ENCODE measurements at regions not wholly inside any gene's neighbourhood (a gene's known extent, or its start where the extent isn't known, plus 50 kb on each side); places are given as distances from the start of the nearest gene placed in this dataset.

DNA sequence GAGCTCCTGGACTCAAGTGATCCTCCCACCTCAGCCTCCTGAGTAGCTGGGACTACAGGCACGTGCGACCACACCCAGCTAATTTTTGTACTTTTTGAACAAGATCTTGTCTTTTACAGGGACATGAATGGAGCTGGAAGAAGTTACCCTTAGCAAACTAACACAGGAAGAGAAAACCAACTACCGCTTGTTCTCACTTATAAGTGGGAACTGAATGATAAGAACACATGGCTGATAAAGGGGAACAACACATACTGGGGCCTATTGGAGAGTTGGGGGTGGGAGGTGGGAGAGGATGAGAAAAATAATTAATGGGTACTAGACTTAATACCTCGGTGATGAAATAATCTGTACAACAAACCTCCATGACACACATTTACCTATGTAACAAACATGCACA, 70.9 kb upstream of the INHBA start:
- no peak overlapping the region for H3K27ac Mint-ChIP-seq (ENCODE audit: unreplicated experiment)
- H3K4me1 Mint-ChIP-seq: no peaks in the 10 kb centered on the region
- DNase-seq (ENCODE audit: low read depth, low spot score): no peak
- H3K9me3 Mint-ChIP-seq: peaks cover 6% of the 10 kb centered on the region
- TF ChIP-seq, protein P1, sequence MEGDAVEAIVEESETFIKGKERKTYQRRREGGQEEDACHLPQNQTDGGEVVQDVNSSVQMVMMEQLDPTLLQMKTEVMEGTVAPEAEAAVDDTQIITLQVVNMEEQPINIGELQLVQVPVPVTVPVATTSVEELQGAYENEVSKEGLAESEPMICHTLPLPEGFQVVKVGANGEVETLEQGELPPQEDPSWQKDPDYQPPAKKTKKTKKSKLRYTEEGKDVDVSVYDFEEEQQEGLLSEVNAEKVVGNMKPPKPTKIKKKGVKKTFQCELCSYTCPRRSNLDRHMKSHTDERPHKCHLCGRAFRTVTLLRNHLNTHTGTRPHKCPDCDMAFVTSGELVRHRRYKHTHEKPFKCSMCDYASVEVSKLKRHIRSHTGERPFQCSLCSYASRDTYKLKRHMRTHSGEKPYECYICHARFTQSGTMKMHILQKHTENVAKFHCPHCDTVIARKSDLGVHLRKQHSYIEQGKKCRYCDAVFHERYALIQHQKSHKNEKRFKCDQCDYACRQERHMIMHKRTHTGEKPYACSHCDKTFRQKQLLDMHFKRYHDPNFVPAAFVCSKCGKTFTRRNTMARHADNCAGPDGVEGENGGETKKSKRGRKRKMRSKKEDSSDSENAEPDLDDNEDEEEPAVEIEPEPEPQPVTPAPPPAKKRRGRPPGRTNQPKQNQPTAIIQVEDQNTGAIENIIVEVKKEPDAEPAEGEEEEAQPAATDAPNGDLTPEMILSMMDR (conservative IDR thresholded peaks at IDR 0.05): no peak
- H3K27me3 Mint-ChIP-seq (ENCODE audit: low read depth): peaks cover 1% of the 10 kb centered on the region
- no peaks in the 10 kb centered on the region for H3K36me3 Mint-ChIP-seq (ENCODE audit: low read depth)
- no peak overlapping the region for H3K4me3 Mint-ChIP-seq

DNA sequence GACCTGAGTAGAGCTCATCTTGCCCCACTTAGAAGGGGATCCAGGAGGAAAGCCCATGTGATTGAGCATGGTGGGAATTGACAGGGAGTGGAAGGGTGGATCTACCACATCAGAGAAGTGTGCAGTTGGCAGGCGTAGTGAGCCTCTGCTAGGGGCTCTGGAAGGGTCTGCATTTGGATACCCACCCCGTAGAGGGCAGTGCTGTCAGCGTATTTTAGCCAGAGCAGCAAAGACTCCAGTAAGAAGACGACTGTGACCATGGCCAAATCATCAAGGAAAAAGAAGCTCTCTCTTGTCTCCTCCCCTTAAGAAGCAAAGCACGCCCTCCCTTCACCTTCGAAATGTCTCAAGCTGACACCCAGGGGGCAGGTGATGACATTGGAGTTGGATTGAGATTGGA, 68.8 kb upstream of the INHBA start:
- DNase-seq (ENCODE audit: low read depth, low spot score): no peak
- Mint-ChIP-seq H3K36me3 (ENCODE audit: low read depth) (no peaks in the 10 kb centered on the region), H3K27ac (ENCODE audit: unreplicated experiment) (no peak overlapping the region), H3K4me3 (no peak overlapping the region), H3K9me3 (peaks cover 7% of the 10 kb centered on the region), H3K4me1 (no peaks in the 10 kb centered on the region), H3K27me3 (ENCODE audit: low read depth) (peaks cover 2% of the 10 kb centered on the region)
- TF ChIP-seq, protein P1 (conservative IDR thresholded peaks at IDR 0.05): no peak

DNA sequence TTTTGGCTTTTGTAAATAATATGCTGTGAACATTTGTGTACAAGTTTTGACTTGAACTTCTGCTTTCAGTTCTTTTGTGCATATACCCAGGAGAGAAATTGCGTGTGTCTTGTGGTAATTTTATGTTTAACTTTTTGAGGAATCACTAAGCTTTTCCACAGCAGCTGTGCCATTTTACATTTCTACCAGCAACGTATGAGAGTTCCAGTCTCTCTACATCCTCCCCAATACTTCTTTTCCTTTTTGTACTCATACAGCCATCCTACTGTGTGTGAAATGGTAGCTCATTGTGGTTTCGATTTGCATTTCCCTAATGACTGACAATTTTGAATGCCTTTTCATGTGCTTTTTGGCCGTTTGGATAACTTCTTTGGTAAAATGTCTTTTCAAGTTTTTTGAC, 66.3 kb upstream of the INHBA start:
- Mint-ChIP-seq H3K4me3 (no peak overlapping the region), H3K27ac (ENCODE audit: unreplicated experiment) (no peak overlapping the region), H3K4me1 (no peaks in the 10 kb centered on the region), H3K36me3 (ENCODE audit: low read depth) (no peaks in the 10 kb centered on the region), H3K27me3 (ENCODE audit: low read depth) (peaks cover 2% of the 10 kb centered on the region), H3K9me3 (peaks cover 7% of the 10 kb centered on the region)
- TF ChIP-seq, protein P1 (conservative IDR thresholded peaks at IDR 0.05): no peak
- DNase-seq (ENCODE audit: low read depth, low spot score): no peak

DNA sequence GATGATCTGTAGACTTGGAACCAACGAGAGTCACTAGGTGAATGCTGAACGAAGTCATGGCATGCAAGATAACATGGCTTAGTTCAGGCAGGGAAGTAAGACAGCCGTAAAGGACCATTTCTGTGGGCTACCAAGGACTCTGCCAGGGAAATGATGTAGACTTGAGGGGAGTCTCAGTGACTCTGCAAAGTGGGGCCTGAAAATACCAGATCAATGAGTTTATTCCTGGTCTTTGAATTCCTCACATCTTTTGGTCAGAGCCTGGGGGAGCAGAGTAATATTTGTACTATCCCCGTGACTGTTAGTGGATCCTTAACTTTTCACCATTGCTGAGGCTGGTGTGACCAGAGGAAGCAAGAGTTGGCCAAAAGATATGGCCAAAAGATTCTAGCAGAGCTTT, 60.7 kb upstream of the INHBA start:
- Mint-ChIP-seq H3K4me3 (no peak overlapping the region), H3K36me3 (ENCODE audit: low read depth) (no peaks in the 10 kb centered on the region), H3K27ac (ENCODE audit: unreplicated experiment) (no peak overlapping the region), H3K9me3 (peaks cover 7% of the 10 kb centered on the region), H3K27me3 (ENCODE audit: low read depth) (peaks cover under 1% of the 10 kb centered on the region), H3K4me1 (no peaks in the 10 kb centered on the region)
- DNase-seq (ENCODE audit: low read depth, low spot score): no peak
- TF ChIP-seq, protein P1 (conservative IDR thresholded peaks at IDR 0.05): no peak

DNA sequence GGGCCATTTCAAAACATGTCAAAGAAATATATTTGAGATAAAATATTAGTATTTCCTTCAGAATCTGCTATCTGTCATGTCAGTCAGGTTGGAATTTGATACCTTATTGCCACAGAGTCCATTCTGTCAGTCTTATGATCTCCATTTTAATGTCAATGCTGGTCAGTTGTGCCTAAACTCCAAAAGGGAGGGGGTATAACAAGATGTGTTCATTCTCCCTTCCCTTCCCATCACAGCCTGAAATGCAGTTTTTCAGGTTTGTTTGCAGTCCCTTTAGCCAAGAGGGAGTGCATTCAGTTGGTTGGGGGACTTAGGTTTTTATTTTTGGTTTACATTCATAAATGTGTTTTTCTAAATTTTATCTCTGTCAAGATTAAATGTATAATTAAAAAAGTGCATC, 59.8 kb upstream of the INHBA start:
- H3K4me1 Mint-ChIP-seq: no peaks in the 10 kb centered on the region
- H3K4me3 Mint-ChIP-seq: no peak overlapping the region
- DNase-seq (ENCODE audit: low read depth, low spot score): no peak
- H3K27me3 Mint-ChIP-seq (ENCODE audit: low read depth): no peaks in the 10 kb centered on the region
- H3K9me3 Mint-ChIP-seq: peaks cover 9% of the 10 kb centered on the region
- TF ChIP-seq, protein P1 (conservative IDR thresholded peaks at IDR 0.05): no peak
- H3K27ac Mint-ChIP-seq (ENCODE audit: unreplicated experiment): no peak overlapping the region
- H3K36me3 Mint-ChIP-seq (ENCODE audit: low read depth): no peaks in the 10 kb centered on the region

DNA sequence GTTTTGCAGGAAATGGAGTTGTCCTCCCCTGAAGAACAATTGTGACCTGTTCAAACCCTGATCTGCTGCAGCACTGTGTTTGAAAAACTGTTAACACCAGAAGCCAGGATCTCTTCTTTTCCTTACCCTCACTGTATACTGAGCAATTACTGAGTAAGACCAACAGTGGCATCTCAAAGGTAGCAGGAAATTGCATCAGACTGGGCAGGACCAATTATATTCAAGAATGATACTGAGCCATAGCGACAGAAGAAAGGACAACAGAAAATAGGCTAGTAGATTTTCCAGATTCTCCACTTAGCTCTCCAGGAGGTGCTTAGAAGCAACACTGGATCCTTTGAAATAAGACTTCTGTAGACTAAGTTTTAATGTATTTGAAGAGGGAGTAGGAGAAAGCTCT, 57.4 kb upstream of the INHBA start:
- TF ChIP-seq, protein P1 (conservative IDR thresholded peaks at IDR 0.05): no peak
- H3K4me1 Mint-ChIP-seq: no peaks in the 10 kb centered on the region
- H3K27ac Mint-ChIP-seq (ENCODE audit: unreplicated experiment): no peak overlapping the region
- H3K27me3 Mint-ChIP-seq (ENCODE audit: low read depth): no peaks in the 10 kb centered on the region
- H3K4me3 Mint-ChIP-seq: no peak overlapping the region
- no peak for DNase-seq (ENCODE audit: low read depth, low spot score)
- peaks cover 3% of the 10 kb centered on the region for H3K36me3 Mint-ChIP-seq (ENCODE audit: low read depth)
- peaks cover 13% of the 10 kb centered on the region for H3K9me3 Mint-ChIP-seq

All from neural crest cell (in vitro differentiated cells).